DMS 273 treated with DMSO at 0.1 percent for 48 hours (cell line): ENCODE measurements at regions not wholly inside any gene's neighbourhood (a gene's known extent, or its start where the extent isn't known, plus 50 kb on each side); places are given as distances from the start of the nearest gene placed in this dataset.

Experiments used
- DNase-seq: peaks from one replicate; lab custom pipeline; 2025; lab: John Stamatoyannopoulos, UW

DNA sequence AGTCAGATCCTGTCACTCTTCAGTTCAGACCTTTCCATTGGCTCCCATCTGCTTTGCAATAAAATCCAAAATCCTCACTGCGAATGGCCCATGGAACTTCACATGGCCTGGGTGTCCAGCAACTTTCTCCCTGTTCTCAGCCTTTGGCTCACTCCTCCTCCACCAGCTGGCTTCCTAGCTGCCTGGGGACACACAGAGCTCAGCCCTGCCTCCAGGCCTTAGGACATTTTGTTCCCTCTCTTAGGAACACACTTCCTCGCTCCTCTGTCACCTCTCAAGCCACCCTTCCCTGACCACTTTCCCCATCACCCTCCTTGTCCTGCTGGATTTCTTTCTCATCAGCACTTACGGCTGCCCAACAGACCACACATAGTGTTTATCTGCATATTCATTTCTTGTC lies 419.6 kb downstream of the MED13L start:
- DNase-seq = no peak

DNA sequence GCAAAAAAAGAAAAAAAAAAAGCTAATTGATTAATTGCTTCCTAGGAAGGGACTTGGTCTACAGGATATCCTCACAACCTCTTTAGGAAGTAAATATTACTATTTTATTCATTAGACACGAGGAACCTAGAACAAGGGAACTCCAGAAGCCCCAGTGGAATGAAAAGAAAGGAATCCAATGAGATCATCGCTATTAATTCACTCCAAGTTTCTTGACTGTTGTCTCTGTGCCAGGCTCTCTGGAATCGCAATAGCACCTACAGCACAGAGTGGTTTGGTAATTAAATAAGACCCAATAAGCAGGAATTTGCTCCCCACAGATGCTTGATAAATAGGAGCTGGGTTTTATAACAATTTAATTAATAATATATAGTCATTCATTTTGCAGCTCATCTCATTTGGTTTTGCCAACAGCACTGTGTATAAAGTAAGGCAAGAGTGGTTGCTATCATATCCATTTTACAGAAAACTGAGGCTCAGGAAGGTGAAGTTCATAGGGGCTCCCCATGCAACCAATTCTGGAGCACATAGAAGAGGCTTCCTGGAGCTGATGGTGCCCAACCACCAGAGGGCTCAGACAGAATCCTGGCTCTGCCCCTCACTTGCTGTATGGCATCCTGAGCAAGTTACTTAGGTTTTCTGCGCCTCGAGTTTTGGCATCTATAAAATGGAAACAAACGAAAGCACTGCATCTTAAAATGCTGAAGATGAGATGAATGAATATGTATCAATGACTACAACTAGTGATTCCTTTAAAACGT lies 420.2 kb downstream of the MED13L start:
- no peak for DNase-seq

DNA sequence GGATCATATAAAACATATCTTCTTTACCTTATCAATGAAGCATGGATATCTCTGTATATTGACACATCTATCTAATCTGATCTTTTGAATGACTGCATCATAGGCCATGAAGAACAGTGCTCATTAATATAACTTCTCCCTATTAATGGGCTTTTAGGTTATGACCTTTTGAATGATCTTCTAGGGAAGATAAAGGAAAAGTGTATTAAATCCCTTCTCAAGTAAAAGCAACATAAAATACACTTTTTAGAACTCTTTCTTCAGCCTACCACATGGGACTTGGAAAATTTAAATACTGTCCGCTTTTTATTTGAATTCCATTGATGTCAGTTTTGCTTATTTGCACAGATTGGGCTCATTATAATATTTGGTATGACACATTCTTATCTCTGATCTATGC lies 425.4 kb downstream of the MED13L start:
- DNase-seq = no peak

DNA sequence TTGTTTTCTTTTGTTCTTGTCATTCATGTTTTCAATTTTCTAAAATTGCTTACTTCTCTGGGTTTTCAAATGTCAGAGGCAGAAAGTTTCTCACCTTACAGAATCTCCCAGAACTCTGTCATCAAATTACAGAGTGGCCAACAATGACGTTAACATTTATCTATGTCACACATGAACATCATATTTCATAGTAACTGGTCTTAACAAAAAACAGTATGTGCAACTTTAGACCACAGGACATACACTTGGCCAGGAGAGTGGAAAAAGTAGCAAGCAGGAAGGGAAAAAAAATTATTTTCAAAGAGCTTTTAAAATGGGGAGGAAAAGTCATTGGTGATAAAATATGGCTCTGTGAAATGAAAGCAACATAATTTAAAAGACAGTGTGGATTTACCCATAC lies 426.5 kb downstream of the MED13L start:
- DNase-seq = no peak

DNA sequence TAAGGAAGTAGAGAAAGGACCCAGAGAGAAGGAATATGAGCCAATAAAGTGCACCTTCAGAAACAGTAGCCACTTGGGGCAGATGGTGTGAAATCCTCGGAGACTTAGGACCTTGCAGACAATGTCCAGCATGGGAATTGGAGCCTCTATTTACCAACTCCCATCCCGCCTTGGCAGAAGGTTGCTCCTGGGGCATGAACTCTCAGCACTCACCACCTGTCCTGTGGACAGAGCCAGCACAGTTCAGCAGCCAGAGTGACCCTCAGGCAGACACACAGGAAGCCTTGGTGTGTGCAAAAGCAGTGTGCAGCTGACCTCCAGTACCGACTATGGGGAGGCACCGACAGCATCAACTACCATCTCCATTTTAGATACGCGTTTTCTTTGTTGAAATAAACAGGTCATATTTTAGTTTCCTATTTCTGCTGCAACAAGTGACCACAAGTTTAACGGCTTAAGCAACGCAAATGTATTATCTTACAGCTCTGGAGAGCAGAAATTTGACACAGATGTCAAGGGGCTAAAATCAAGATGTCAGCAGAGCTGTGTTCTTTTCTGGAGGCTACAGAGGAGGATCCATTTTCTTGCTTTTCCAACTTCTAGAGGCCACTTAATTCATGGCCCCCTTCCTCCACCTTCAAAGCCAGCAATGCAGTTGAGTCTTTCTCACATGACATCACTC lies 428.1 kb downstream of the MED13L start:
- DNase-seq = no peak

DNA sequence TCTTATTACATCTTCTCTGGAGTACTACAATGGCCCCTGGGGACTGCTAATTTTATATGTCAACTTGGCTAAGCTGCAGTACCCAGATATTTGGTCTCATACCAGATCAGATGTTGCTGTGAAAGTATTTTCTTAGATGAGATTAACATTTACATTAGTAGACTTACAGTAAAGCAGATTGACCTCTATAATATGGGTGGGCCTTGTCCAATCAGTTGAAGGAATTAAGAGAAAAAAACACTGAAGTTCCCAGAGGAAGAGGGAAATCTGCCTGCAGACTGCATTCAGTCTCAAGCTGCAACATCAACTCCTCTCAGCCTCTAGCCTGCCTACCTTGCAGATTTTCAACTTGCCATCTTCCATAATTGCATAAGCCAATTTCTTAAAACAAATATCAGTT lies 430.1 kb downstream of the MED13L start:
- DNase-seq = no peak

DNA sequence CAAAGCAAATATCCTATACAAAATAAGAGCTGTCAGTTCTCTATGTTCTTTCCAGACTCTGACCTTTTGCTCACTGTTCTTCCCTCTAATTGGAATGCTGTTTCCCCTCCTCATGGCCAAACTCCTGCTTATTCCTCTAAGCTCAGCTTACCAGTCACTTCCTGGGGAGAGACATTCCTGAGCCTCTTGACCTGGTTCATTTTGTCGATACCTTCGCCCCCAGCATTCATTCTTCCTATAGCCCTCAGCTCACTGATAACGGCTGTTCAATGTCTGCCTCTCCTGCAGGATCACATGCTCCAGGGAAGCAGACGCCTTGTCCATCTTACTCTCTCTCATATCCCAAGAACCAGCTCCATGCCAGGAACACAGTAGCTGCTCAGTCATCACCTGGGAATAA lies 431.0 kb downstream of the MED13L start:
- no peak for DNase-seq

DNA sequence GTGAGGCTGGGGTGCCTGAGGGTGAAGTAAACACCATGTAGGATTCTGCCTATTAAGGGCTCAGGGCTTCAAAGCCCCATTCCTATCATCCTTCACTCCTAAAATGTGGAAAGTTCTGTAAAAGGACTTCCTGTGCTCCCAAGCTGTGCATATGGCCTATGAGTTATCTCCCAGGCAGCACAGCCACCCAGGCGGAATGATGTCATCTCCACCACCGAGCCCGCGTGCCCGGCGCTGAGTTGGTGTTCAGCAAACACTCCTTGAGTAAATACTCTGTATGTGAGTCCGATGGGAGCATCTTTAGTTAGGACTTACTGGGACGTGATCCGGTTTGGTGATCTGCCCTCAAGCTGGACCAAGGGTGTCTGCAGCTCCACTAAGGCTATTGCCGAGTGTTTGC lies 437.3 kb downstream of the MED13L start:
- no peak for DNase-seq

DNA sequence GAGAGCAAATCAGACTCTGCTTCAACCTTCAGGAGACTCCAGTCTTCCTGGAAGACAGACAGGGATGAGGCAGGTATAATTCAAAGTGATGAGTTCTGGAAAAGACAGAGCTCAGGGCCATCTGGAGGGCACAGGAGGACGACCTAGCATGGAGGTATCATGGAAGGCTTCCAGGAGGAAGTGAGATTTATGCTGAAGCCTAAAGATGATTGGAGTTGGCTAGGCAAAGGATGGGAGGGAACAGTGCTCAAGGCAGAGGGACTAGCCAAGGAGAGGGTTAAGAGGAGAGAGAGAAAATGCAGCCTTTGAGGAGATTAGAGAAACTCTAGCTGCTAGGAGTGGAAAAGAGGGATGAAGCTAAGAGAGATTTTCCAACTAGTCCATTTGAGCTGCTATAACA lies 438.5 kb downstream of the MED13L start:
- DNase-seq = no peak

DNA sequence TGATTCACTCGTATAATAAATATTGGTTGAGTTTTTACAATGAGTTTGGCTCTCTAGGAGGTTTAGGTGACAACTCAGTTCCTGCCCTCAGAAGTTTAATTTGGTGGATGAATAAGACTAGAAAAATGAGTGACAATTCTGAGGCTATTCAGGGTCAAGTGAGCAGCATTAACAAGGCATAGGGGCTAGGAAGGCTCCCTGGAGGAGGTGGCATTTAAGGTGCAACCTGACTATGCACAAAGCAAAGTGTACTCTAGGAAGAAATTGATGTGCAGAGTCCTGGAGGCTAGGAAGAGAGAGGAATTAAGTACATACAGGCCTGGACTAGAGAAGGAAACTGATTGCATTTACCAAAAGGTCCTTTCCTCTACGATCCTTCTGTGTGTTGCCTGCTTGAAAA lies 440.3 kb downstream of the MED13L start:
- no peak for DNase-seq

DNA sequence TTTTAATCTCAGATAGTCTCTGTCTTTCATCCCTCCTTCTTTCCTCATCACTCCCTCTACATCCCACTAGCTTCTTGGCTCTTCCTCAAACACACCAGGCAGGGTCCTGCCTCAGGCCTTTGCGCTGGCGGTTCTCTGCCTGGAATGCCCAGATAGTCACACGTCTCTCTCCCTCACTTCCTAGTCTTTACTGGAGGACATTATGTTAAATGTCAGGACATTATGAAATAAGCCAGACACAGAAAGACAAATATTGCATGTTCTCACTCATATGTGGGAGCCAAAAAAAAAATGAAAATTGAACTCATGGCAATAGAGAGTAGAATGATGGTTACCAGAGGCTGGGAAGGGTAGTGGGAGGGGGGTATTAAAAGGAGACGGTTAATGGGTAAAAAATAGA lies 442.0 kb downstream of the MED13L start:
- DNase-seq = no peak

DNA sequence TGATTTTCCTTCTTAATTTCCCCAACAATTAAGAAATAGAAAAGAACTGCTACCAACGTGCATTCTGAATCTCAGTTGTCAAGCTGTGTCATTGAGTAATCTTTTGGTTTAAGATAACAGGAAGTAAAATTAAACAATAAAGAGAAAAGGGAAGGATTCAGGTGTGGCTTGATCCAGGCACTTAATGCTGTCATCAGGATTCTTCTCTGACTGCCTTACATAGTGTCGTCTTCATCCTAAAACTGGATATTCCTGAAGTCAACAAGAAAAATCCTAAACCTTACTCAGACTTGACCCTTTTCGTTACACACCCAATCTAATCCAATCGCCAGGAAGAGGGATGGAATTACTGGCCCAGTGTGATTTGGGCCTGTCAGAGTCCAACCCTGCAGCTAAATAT lies 443.8 kb downstream of the MED13L start:
- DNase-seq = no peak

DNA sequence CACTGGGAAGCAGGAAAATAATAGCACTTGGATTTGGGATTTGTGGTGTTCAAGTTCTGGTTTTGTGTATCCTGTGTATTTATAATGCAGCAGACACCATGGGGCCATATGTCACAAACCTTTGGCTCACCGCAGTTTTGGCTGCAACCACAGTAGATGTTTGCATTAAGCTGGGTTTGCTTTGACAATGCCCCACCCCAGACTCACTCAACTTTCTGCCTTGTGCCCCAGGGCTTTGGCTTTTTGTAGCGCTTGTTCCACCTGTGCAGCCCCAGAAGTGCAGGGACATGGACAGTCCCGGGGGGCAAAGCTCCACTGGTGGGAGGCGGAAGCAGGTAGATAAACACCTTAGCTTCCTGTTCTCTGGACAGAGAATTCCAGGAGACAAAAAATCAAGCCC lies 446.9 kb downstream of the MED13L start:
- DNase-seq = no peak

DNA sequence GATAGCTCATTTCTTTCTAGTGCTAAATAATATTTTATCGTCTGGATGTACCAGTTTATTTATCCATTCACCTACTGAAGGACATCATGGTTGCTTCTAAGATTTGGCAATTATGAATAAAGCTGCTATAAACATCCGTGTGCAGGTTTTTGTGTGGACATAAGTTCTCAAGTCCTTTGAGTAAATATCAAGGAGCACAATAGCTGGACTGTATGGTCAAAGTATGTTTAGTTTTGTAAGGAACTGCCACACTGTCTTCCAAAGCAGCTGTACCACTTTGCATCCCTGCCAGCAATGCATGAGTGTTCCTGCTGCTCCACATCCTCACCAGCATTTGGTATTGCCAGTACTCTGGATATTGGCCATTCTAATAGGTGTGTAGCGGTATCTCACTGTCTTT lies 447.4 kb downstream of the MED13L start:
- no peak for DNase-seq

DNA sequence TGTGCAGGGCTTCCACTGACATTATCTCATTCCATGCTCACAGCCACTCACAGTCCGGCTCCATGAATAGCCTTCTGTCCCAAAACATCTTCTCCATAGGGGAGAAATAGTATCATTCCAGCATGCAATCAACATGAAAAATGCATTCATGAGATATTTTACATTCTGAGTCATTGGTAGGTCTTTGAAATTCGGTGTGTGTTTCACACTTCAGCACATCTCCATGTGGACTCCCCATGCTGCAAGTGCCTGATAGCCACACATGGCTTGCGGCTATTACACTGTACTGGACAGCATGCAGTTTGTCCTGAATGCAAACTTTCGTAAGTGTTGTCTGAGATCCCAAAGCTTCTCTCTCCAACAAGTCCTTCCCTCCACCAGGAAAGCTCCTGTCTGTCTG lies 449.3 kb downstream of the MED13L start:
- DNase-seq = no peak

DNA sequence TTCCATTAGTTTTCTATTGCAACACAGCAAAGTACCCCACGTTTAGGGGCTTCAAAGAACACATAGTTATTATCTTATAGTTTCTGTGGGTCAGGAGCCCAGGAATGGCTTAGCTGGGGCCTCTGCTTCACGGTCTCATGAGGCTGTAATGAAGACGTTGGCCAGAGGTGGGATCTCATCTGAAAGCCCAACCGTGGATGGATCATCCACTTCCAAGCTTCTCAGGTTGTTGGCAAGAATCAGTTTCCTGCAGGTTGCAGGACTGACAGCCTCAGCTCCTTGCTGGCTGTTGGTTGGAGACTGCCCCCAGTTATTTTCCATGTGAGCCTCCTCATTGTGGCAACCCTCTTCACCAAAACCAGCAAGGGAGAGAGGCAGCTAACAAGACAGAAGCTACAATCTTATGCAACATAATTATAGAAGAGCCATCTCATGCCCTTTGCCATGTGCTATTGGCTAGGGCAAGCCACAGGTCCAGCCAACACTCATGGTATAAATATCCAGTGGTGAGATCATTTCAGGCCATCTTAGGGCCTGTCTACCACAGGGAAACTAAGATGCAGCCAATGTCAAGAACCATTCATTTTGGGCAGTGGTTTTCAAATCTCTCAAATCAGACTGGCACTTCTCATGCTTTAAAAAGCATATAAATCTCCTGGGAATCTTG lies 452.4 kb downstream of the MED13L start:
- DNase-seq = no peak

DNA sequence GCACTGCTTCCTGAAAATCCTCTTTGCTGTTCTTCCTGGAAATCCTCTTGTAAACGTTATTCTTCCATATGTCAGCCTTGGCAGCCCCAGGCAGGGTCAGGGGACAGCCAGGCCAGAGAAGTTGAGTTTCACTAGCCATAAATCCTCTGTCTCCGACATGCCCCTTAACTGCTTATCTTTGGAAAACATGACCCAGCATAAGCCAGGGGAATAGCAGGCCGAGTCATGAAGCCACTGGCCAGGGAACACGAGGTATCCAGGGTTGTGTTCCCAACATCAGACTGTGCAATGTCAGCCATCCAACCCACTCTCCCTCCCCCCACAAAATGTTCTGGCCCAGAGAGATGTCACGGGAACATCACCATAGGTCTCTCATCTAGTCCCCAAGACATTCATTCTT lies 453.9 kb downstream of the MED13L start:
- DNase-seq = no peak

DNA sequence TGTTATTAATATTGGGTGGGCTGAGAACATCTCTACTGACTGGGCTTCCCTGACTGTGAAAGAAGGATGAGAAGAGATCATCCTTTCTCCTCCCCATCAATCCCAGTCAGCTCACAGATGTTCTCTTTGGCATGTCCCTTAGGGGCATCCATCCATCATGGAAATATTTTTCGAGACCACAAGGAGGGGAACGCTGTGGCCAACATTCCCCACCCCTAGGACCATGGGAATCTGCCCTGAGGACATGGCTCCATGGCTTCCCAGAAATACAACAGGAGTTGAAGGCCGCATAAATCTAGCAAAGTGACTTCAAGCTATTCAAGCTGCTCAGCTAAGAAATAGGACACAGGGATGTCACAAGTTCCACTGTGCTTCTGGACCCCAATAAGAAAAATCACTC lies 456.8 kb downstream of the MED13L start:
- no peak for DNase-seq

DNA sequence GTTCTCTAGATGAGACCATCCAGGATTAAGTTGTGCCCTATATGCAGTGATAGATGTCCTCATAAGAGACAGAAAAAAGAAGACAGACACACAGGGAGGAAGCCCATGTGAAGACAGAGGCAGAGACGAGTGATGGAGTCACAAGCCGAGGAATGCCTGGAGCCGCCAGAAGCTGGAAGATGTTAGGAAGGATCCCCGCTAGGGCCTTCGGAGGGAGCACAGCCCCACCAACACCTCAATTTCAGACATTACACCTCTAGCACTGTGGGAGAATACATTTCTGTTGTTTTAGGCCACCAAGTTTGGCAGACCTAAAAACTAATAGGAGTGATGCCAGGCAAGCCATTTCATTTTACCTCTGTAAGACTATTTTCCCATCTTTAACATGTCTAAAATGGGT lies 458.5 kb downstream of the MED13L start:
- no peak for DNase-seq

DNA sequence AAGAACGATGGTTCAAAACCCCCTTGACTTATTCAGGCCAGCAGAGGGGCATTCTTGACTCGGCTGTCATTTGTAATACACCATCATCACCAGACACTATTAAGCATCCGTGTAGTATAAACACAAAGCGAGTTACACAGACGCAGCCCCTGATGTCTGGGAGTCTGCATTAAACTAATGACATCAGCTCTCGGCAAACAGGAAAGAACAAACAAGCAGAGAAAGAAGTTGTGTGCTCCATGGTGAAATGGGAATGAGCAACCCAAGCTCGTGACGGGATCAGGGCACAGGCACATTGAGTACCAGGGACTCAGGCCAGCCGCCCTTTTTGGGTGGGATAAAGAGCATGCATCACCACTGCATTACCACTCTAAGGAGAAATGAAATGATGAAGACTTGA lies 460.1 kb downstream of the MED13L start:
- no peak for DNase-seq

DNA sequence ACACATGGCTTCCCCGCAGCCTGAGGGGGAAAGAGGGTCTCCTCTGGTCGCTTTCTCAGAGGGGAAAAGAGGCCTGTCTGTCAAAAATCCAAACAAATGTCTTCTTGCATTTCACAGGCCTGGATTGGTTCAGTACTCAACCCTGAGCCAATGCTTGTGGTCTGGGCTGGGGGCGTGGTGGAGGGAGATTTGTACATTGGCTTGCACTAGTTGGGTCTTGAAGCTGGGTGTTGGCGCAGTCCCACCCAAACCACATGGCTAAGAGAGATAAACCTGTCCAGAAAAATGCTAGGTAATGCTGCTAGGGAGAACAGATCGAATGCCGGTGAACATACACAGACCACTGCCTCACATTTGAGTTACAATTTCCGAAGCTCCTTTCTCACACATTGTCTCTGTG lies 461.6 kb downstream of the MED13L start:
- no peak for DNase-seq

DNA sequence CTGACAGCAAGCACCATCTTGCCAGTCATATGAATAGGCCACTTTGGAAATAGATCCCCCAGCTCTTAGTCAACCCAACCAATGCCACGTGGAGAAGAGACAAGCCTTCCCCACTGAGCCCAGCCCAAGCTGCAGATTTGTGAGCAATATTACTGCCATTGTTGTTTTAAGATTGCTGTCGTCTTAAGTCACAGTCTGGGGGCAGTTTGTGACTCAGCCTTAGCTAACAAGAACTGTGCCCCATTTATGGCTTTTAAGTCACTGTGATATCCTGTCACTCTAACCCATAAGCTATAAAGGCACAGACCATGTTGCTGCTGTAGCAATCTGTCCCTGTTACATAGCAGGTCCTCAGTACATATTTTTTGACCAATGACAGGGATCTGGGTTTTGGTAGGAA lies 464.2 kb downstream of the MED13L start:
- no peak for DNase-seq

DNA sequence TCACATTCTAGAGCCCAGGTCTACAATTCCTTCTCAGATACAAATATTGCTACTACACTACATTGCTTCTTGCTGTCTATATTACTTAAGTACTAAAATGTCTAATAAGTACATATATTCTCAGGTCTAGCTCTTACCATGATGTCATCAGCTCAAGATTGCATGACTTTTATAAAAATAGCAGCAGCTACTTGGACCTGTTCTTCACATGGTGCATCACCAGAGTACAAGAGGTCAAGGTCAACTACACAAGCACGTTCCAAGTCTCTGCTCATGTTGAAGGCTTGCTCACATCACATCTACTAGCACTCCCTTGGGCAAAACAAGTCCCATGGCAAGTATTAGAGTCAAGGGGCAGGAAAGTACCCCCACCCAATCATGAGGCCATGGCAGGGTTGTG lies 465.6 kb downstream of the MED13L start:
- no peak for DNase-seq

DNA sequence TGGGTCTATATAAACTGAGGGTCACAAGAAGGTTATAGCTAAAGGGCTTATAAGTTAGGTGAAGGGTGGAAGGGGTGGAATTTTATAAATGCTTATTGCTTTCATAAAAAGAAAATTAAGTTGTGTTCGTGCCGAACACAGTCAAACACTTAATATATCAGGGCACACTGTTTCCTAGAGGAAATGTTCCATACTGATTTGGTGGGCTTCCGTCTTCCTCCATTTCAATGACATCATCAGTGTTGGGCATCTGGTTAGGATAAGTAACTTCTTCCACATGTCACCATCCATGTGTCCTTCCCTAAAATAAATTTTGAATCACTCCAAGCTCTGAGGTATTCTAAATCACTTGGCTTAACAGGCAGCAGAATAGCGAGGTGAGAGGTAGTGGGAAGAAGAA lies 466.4 kb downstream of the MED13L start:
- no peak for DNase-seq
